ENCODE measurements at regions not wholly inside any gene's neighbourhood (a gene's known extent, or its start where the extent isn't known, plus 50 kb on each side); places are given as distances from the start of the nearest gene placed in this dataset.

DNA sequence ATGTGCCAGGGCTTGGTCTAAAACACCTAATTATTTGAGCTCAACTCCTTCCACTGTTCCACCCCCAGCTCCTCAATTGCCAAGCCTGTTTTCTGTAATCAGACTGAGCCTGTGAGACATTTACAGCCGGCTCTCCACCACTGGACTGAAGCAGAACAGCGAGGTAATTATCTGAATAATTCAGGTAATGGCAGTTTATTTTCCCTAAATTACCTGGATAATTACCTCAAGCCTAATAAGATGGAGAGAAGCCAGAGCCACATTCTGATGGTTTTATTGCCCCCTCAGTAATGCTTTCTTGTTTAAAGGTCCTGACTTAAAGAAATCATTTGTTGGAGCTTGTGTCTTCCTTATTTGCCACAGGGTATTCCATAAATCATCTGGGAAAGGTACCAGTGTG, 64.2 kb downstream of the FZD4 start:
- TF ChIP-seq, protein P1, sequence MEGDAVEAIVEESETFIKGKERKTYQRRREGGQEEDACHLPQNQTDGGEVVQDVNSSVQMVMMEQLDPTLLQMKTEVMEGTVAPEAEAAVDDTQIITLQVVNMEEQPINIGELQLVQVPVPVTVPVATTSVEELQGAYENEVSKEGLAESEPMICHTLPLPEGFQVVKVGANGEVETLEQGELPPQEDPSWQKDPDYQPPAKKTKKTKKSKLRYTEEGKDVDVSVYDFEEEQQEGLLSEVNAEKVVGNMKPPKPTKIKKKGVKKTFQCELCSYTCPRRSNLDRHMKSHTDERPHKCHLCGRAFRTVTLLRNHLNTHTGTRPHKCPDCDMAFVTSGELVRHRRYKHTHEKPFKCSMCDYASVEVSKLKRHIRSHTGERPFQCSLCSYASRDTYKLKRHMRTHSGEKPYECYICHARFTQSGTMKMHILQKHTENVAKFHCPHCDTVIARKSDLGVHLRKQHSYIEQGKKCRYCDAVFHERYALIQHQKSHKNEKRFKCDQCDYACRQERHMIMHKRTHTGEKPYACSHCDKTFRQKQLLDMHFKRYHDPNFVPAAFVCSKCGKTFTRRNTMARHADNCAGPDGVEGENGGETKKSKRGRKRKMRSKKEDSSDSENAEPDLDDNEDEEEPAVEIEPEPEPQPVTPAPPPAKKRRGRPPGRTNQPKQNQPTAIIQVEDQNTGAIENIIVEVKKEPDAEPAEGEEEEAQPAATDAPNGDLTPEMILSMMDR (IDR thresholded peaks at IDR 0.05 in 8 of 11, conservative IDR thresholded peaks at IDR 0.05 in 3 of 11), result no peak
- no peak for TF ChIP-seq POLR2A (IDR thresholded peaks at IDR 0.05)
